ENCODE measurements at regions not wholly inside any gene's neighbourhood (a gene's known extent, or its start where the extent isn't known, plus 50 kb on each side); places are given as distances from the start of the nearest gene placed in this dataset.

GRCh38 chr5:124591583-124591982 is 154.9 kb downstream of the ZNF608 start:
- no peak for DNase-seq (ENCODE audit: low read depth in 4 of 4, low spot score in 3 of 4)

- no peak for DNase-seq (ENCODE audit: low read depth in 4 of 4, low spot score in 3 of 4)
Measured at GRCh38 chr5:124590686-124591085, 155.8 kb downstream of the ZNF608 start.

GRCh38 chr5:124587280-124587679 is 159.2 kb downstream of the ZNF608 start:
- DNase-seq (ENCODE audit: low read depth in 4 of 4, low spot score in 3 of 4): no peak

- DNase-seq (ENCODE audit: low read depth in 4 of 4, low spot score in 3 of 4): no peak
Measured at GRCh38 chr5:124584991-124585715, 161.3 kb downstream of the ZNF608 start.

GRCh38 chr5:124583469-124584350 is 162.7 kb downstream of the ZNF608 start:
- no peak for DNase-seq (ENCODE audit: low read depth in 4 of 4, low spot score in 3 of 4)

GRCh38 chr5:124582561-124582840 is 163.9 kb downstream of the ZNF608 start:
- DNase-seq (ENCODE audit: low read depth in 4 of 4, low spot score in 3 of 4): no peak

- DNase-seq (ENCODE audit: low read depth in 4 of 4, low spot score in 3 of 4): peak in 1 of 4 donors; percentile 48
Measured at GRCh38 chr5:124581738-124582560, 164.5 kb downstream of the ZNF608 start.

- no peak for DNase-seq (ENCODE audit: low read depth in 4 of 4, low spot score in 3 of 4)
Measured at GRCh38 chr5:124580925-124581737, 165.3 kb downstream of the ZNF608 start.

GRCh38 chr5:124580512-124580911 is 165.9 kb downstream of the ZNF608 start:
- no peak for DNase-seq (ENCODE audit: low read depth in 4 of 4, low spot score in 3 of 4)

GRCh38 chr5:124576848-124577409 is 169.5 kb downstream of the ZNF608 start:
- no peak for DNase-seq (ENCODE audit: low read depth in 4 of 4, low spot score in 3 of 4)

- DNase-seq (ENCODE audit: low read depth in 4 of 4, low spot score in 3 of 4): no peak
Measured at GRCh38 chr5:124575725-124576124, 170.7 kb downstream of the ZNF608 start.

GRCh38 chr5:124574521-124575436 is 171.7 kb downstream of the ZNF608 start:
- DNase-seq (ENCODE audit: low read depth in 4 of 4, low spot score in 3 of 4): no peak

GRCh38 chr5:124572971-124573370 is 173.5 kb downstream of the ZNF608 start:
- DNase-seq (ENCODE audit: low read depth in 4 of 4, low spot score in 3 of 4): no peak

- no peak for DNase-seq (ENCODE audit: low read depth in 4 of 4, low spot score in 3 of 4)
Measured at GRCh38 chr5:124570285-124571035, 176.0 kb downstream of the ZNF608 start.

GRCh38 chr5:124566875-124567450 is 179.5 kb downstream of the ZNF608 start:
- no peak for DNase-seq (ENCODE audit: low read depth in 4 of 4, low spot score in 3 of 4)

- no peak for DNase-seq (ENCODE audit: low read depth in 4 of 4, low spot score in 3 of 4)
Measured at GRCh38 chr5:124561451-124561850, 185.0 kb downstream of the ZNF608 start.

GRCh38 chr5:124560370-124560769 is 186.1 kb downstream of the ZNF608 start:
- DNase-seq (ENCODE audit: low read depth in 4 of 4, low spot score in 3 of 4): no peak

GRCh38 chr5:124557761-124558160 is 188.7 kb downstream of the ZNF608 start:
- DNase-seq (ENCODE audit: low read depth in 4 of 4, low spot score in 3 of 4): no peak

Measured in right renal pelvis (tissue), 4 donors.